Fibroblast of lung (primary cell): ENCODE measurements at regions not wholly inside any gene's neighbourhood (a gene's known extent, or its start where the extent isn't known, plus 50 kb on each side); places are given as distances from the start of the nearest gene placed in this dataset.

Source experiments
- DNase-seq, 2 donors: peaks; one replicate each; pipeline versions ENCODE4 v3.0.0 to v3.0.0-alpha.2; 2010; ENCODE audit warnings: low read depth in 2 of 2
- H2AFZ ChIP-seq: 2 replicates; pipeline ENCODE4 v1.5.1; 2012; ENCODE audit warnings: low read length, control low read depth, inconsistent platforms
- H3K27ac ChIP-seq: 2 replicates; pipeline ENCODE4 v1.5.1; 2011; ENCODE audit warnings: low read length, control low read depth; ENCODE audit not compliant: insufficient read depth
- H3K27me3 ChIP-seq: 2 replicates; pipeline ENCODE4 v1.5.1; 2011; ENCODE audit warnings: mild to moderate bottlenecking, low read length; ENCODE audit not compliant: control insufficient read depth, insufficient read depth
- H3K36me3 ChIP-seq: 2 replicates; pipeline ENCODE4 v1.5.1; 2011; ENCODE audit warnings: low read length; ENCODE audit not compliant: control insufficient read depth, insufficient read depth
- H3K4me1 ChIP-seq: 2 replicates; pipeline ENCODE4 v1.5.1; 2011; ENCODE audit warnings: low read length; ENCODE audit not compliant: control insufficient read depth, insufficient read depth; ENCODE audit errors: extremely low read depth
- H3K4me2 ChIP-seq: 2 replicates; pipeline ENCODE4 v1.5.1; 2011; ENCODE audit warnings: low read length, control low read depth; ENCODE audit not compliant: insufficient read depth; ENCODE audit errors: extremely low read depth
- H3K4me3 ChIP-seq, 4 experiments: fragments of 200-600 bp in 1 of 4; sonication (generic) in 1 of 4; replicated peaks in 1 of 4; 2 replicates each; pipeline ENCODE4 v1.5.1; 2011 to 2016; ENCODE audit warnings: low read length in 4 of 4, low read depth in 3 of 4, mild to moderate bottlenecking in 3 of 4, control low read depth in 2 of 4, inconsistent platforms in 1 of 4, mixed read lengths in 1 of 4; ENCODE audit not compliant: insufficient read depth in 1 of 4; ENCODE audit errors: control extremely low read depth in 1 of 4
- H3K79me2 ChIP-seq: 2 replicates; pipeline ENCODE4 v1.5.1; 2012; ENCODE audit warnings: mild to moderate bottlenecking, low read length, inconsistent platforms; ENCODE audit not compliant: control insufficient read depth, insufficient read depth
- H3K9ac ChIP-seq: 2 replicates; pipeline ENCODE4 v1.5.1; 2011; ENCODE audit warnings: mild to moderate bottlenecking, low read length, control low read depth; ENCODE audit not compliant: insufficient read depth
- H3K9me3 ChIP-seq: 2 replicates; pipeline ENCODE4 v1.5.1; 2012; ENCODE audit warnings: low read depth, low read length; ENCODE audit not compliant: control insufficient read depth, insufficient read depth
- H4K20me1 ChIP-seq: 2 replicates; pipeline ENCODE4 v1.5.1; 2011; ENCODE audit warnings: low read length; ENCODE audit not compliant: control insufficient read depth, insufficient read depth; ENCODE audit errors: extremely low read depth
- CTCF ChIP-seq, 2 donors: IDR thresholded peaks in 1 of 2; conservative IDR thresholded peaks in 1 of 2; 1 replicate in 1 of 2; 2 replicates in 1 of 2; pipeline ENCODE4 v1.5.1; 2011 to 2012; ENCODE audit warnings: low read length in 2 of 2, control low read depth in 1 of 2, inconsistent platforms in 1 of 2, low read depth in 1 of 2, mild to moderate bottlenecking in 1 of 2
- EZH2 ChIP-seq: IDR thresholded peaks from 2 replicates; pipeline ENCODE4 v1.5.1; 2012; ENCODE audit warnings: low read length, control low read depth, mild to moderate bottlenecking; ENCODE audit errors: missing control alignments

DNA sequence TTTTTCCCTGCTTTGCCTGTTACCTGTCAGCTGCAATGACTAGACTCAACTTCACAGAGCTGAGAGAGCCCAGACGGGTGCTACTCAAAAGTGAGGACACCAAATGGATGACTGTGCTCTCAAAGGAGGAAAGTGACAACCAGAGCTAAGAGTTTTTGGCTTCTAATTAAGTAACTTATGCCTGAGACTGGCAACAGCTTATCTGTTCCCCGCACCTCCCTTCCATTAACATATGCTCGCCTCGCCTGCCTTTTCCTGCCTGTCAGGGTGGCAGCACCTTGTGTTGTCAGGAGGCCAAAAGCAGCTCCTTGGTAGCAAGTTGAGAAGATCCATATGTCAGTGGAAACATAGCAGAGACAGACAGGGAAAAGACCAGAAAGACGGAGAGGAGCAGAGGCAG, 573.9 kb upstream of the KIRREL3 start:
- no peak for DNase-seq
- H3K9me3 ChIP-seq: no peaks in the 10 kb centered on the region
- no peaks in the 10 kb centered on the region for H3K79me2 ChIP-seq
- no peaks in the 10 kb centered on the region for H3K4me1 ChIP-seq
- H3K27ac ChIP-seq: no peak overlapping the region
- no peak overlapping the region for H3K4me2 ChIP-seq
- H2AFZ ChIP-seq: no peak overlapping the region
- no peak overlapping the region for H3K9ac ChIP-seq
- no peak overlapping the region for H3K4me3 ChIP-seq
- TF ChIP-seq CTCF (conservative IDR thresholded peaks at IDR 0.05 in 1 of 2, IDR thresholded peaks at IDR 0.05 in 1 of 2; ENCODE audit: low read depth in 1 of 2, low read length in 2 of 2) (no peak), EZH2 (no peak)
- no peaks in the 10 kb centered on the region for H4K20me1 ChIP-seq
- no peaks in the 10 kb centered on the region for H3K27me3 ChIP-seq
- no peaks in the 10 kb centered on the region for H3K36me3 ChIP-seq

GRCh38 chr11:127568891-127569290, 568.3 kb upstream of the KIRREL3 start:
- Histone ChIP-seq H3K27me3 (no peaks in the 10 kb centered on the region), H3K79me2 (no peaks in the 10 kb centered on the region), H3K9ac (no peak overlapping the region), H4K20me1 (no peaks in the 10 kb centered on the region), H3K9me3 (no peaks in the 10 kb centered on the region), H3K4me2 (no peak overlapping the region), H2AFZ (no peak overlapping the region), H3K4me1 (no peaks in the 10 kb centered on the region), H3K27ac (no peak overlapping the region), H3K36me3 (no peaks in the 10 kb centered on the region), H3K4me3 (no peak overlapping the region)
- no peak for DNase-seq
- no peak for TF ChIP-seq EZH2
- no peak for TF ChIP-seq CTCF (conservative IDR thresholded peaks at IDR 0.05 in 1 of 2, IDR thresholded peaks at IDR 0.05 in 1 of 2; ENCODE audit: low read depth in 1 of 2, low read length in 2 of 2)

DNA sequence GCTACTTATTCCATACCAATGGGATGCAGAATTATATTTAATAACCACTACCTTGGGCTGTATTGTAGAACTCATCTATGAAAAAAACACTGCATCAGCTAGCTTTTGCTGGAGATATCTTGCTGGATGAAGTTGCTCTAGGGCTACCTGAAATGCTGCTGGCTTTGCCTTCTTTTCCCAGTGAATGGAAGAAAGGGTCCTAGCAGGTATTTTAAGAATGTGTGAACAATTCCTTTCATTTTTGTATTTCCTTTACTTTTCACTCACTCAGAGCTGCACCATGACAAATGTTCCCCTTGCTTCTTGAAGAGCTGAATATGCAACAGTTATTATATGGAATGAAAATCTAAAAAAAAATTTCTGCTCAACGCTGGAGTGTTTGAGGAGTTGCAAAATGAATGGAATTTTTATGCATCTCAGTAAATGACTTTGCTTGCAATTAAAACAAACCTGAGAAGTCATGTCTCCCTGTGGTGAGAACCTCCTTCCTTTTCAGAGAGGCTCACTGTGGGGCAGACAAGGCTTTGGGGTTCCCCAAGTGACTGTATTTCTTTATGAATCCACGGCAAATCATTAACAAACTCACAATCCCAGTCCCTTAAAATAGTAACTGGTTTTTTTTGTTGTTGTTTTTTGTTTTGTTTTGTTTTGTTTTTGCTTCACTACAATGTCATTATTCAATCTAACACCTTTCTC, 566.8 kb upstream of the KIRREL3 start:
- H2AFZ ChIP-seq: no peak overlapping the region
- TF ChIP-seq EZH2 (no peak), CTCF (conservative IDR thresholded peaks at IDR 0.05 in 1 of 2, IDR thresholded peaks at IDR 0.05 in 1 of 2; ENCODE audit: low read depth in 1 of 2, low read length in 2 of 2) (no peak)
- no peaks in the 10 kb centered on the region for H3K79me2 ChIP-seq
- H3K27me3 ChIP-seq: no peaks in the 10 kb centered on the region
- H3K4me2 ChIP-seq: no peak overlapping the region
- no peaks in the 10 kb centered on the region for H3K9me3 ChIP-seq
- no peaks in the 10 kb centered on the region for H4K20me1 ChIP-seq
- H3K4me1 ChIP-seq: no peaks in the 10 kb centered on the region
- no peak overlapping the region for H3K9ac ChIP-seq
- no peak for DNase-seq
- no peak overlapping the region for H3K27ac ChIP-seq
- no peak overlapping the region for H3K4me3 ChIP-seq
- H3K36me3 ChIP-seq: no peaks in the 10 kb centered on the region
